Ecto neural progenitor cell (in vitro differentiated cells): ENCODE measurements at regions not wholly inside any gene's neighbourhood (a gene's known extent, or its start where the extent isn't known, plus 50 kb on each side); places are given as distances from the start of the nearest gene placed in this dataset.
"Not testable (repeated sequence)": the region's sequence is repeated elsewhere in the genome, so short reads cannot be mapped to it uniquely, and the experiment has no call there.

Experiments used
- DNase-seq: peaks from one replicate; pipeline ENCODE4 v3.0.0-alpha.2; 2018; ENCODE audit warnings: low spot score

GRCh38 chr7:106562711-106563366 is 98.1 kb downstream of the CCDC71L start:
- no peak for DNase-seq

GRCh38 chr7:106561666-106562411 is 99.1 kb downstream of the CCDC71L start:
- no peak for DNase-seq

- DNase-seq: no peak
These were observed 99.8 kb downstream of the CCDC71L start for GRCh38 chr7:106561151-106561550.

GRCh38 chr7:106560482-106560881 is 100.5 kb downstream of the CCDC71L start:
- no peak for DNase-seq

GRCh38 chr7:106556244-106556643 is 104.7 kb downstream of the CCDC71L start:
- not testable (repeated sequence) for DNase-seq

- not testable (repeated sequence) for DNase-seq
These were observed 106.3 kb downstream of the CCDC71L start for GRCh38 chr7:106554623-106555022.

- DNase-seq: no peak
These were observed 107.5 kb downstream of the CCDC71L start for GRCh38 chr7:106553446-106553836.

GRCh38 chr7:106552645-106553445 is 108.1 kb downstream of the CCDC71L start:
- no peak for DNase-seq

- DNase-seq: no peak
These were observed 109.0 kb downstream of the CCDC71L start for GRCh38 chr7:106551936-106552335.

- no peak for DNase-seq
These were observed 112.5 kb downstream of the CCDC71L start for GRCh38 chr7:106548491-106548890.

GRCh38 chr7:106545275-106545674 is 115.7 kb downstream of the CCDC71L start:
- no peak for DNase-seq

- DNase-seq: no peak
These were observed 117.7 kb downstream of the CCDC71L start for GRCh38 chr7:106543221-106543757.

- no peak for DNase-seq
These were observed 118.3 kb downstream of the CCDC71L start for GRCh38 chr7:106542550-106543220.

GRCh38 chr7:106538638-106539037 is 122.3 kb downstream of the CCDC71L start:
- no peak for DNase-seq

GRCh38 chr7:106537119-106537518 is 123.8 kb downstream of the CCDC71L start:
- no peak for DNase-seq

- no peak for DNase-seq
These were observed 124.9 kb downstream of the CCDC71L start for GRCh38 chr7:106536079-106536478.

GRCh38 chr7:106535234-106535932 is 125.6 kb downstream of the CCDC71L start:
- no peak for DNase-seq

GRCh38 chr7:106534271-106534846 is 126.6 kb downstream of the CCDC71L start:
- no peak for DNase-seq

GRCh38 chr7:106530183-106530582 is 130.8 kb downstream of the CCDC71L start:
- DNase-seq: not testable (repeated sequence)

- not testable (repeated sequence) for DNase-seq
These were observed 134.3 kb downstream of the CCDC71L start for GRCh38 chr7:106526617-106527016.

- DNase-seq: no peak
These were observed 136.3 kb downstream of the CCDC71L start for GRCh38 chr7:106524690-106525059.
